ENCODE measurements at regions not wholly inside any gene's neighbourhood (a gene's known extent, or its start where the extent isn't known, plus 50 kb on each side); places are given as distances from the start of the nearest gene placed in this dataset.

- TF ChIP-seq POLR2A (IDR thresholded peaks at IDR 0.05): no peak
- TF ChIP-seq, protein P1, sequence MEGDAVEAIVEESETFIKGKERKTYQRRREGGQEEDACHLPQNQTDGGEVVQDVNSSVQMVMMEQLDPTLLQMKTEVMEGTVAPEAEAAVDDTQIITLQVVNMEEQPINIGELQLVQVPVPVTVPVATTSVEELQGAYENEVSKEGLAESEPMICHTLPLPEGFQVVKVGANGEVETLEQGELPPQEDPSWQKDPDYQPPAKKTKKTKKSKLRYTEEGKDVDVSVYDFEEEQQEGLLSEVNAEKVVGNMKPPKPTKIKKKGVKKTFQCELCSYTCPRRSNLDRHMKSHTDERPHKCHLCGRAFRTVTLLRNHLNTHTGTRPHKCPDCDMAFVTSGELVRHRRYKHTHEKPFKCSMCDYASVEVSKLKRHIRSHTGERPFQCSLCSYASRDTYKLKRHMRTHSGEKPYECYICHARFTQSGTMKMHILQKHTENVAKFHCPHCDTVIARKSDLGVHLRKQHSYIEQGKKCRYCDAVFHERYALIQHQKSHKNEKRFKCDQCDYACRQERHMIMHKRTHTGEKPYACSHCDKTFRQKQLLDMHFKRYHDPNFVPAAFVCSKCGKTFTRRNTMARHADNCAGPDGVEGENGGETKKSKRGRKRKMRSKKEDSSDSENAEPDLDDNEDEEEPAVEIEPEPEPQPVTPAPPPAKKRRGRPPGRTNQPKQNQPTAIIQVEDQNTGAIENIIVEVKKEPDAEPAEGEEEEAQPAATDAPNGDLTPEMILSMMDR (IDR thresholded peaks at IDR 0.05): no peak
These were observed 195.2 kb downstream of the TLE3 start for GRCh38 chr15:69902414-69903062.

Data from thyroid gland (tissue), 4 donors.